ENCODE measurements at regions not wholly inside any gene's neighbourhood (a gene's known extent, or its start where the extent isn't known, plus 50 kb on each side); places are given as distances from the start of the nearest gene placed in this dataset.

- TF ChIP-seq CTCF (IDR thresholded peaks at IDR 0.05; ENCODE audit: low read depth, low read length, poor library complexity, severe bottlenecking): no peak
- no peak for TF ChIP-seq EZH2phosphoT487 (IDR thresholded peaks at IDR 0.05; ENCODE audit: borderline replicate concordance, low read length)
Observed at GRCh38 chr21:38741950-38742256, 63.8 kb upstream of the ETS2 start.

Measured in DOHH2 (cell line).